AG04450 (cell line): ENCODE measurements at regions not wholly inside any gene's neighbourhood (a gene's known extent, or its start where the extent isn't known, plus 50 kb on each side); places are given as distances from the start of the nearest gene placed in this dataset.
"Not testable (repeated sequence)": the region's sequence is repeated elsewhere in the genome, so short reads cannot be mapped to it uniquely, and the experiment has no call there.

Experiments
- CTCF ChIA-PET: fragments of 300-600, 350-600 bp; formaldehyde crosslinking; extraction: SDS; loops from one replicate; lab custom pipeline; 2022; ENCODE audit warnings: antibody characterized with exemption, inconsistent platforms; lab: Charles Lee
- POLR2A ChIA-PET: fragments of 350-600 bp; formaldehyde crosslinking; extraction: SDS; loops from one replicate; lab custom pipeline; 2021; ENCODE audit warnings: antibody characterized with exemption, inconsistent platforms; lab: Yijun Ruan, JAX
- DNase-seq: peaks from one replicate; pipeline ENCODE4 v3.0.0-alpha.2; 2011; ENCODE audit warnings: low read depth, low spot score
- H3K27ac ChIP-seq: one replicate; pipeline ENCODE4 v1.5.1; 2012; ENCODE audit warnings: low read depth, low read length, control low read depth
- H3K27me3 ChIP-seq: one replicate; pipeline ENCODE4 v1.6.0; 2012; ENCODE audit warnings: low read length; ENCODE audit not compliant: control insufficient read depth, insufficient read depth
- H3K4me3 ChIP-seq: 2 replicates; pipeline ENCODE4 v1.5.1; 2011; ENCODE audit warnings: mild to moderate bottlenecking, low read depth, low read length, control low read depth
- H3K9me3 ChIP-seq: 2 replicates; pipeline ENCODE4 v1.5.1; 2012; ENCODE audit warnings: low read length; ENCODE audit not compliant: control insufficient read depth, insufficient read depth
- TF ChIP-seq, protein P1 (sequence below): IDR thresholded peaks from 2 replicates; pipeline ENCODE4 v1.5.1; 2011; ENCODE audit warnings: low read depth, low read length, control low read depth, inconsistent platforms

- ChIA-PET POLR2A (no interaction called here), CTCF (no interaction called here)
- Histone ChIP-seq H3K4me3 (no peak overlapping the region), H3K9me3 (peaks cover 2% of the 10 kb centered on the region; the same call in 1 of the 2 replicates), H3K27ac (no peak overlapping the region), H3K27me3 (no peaks in the 10 kb centered on the region)
- no peak for DNase-seq
- TF ChIP-seq, protein P1, sequence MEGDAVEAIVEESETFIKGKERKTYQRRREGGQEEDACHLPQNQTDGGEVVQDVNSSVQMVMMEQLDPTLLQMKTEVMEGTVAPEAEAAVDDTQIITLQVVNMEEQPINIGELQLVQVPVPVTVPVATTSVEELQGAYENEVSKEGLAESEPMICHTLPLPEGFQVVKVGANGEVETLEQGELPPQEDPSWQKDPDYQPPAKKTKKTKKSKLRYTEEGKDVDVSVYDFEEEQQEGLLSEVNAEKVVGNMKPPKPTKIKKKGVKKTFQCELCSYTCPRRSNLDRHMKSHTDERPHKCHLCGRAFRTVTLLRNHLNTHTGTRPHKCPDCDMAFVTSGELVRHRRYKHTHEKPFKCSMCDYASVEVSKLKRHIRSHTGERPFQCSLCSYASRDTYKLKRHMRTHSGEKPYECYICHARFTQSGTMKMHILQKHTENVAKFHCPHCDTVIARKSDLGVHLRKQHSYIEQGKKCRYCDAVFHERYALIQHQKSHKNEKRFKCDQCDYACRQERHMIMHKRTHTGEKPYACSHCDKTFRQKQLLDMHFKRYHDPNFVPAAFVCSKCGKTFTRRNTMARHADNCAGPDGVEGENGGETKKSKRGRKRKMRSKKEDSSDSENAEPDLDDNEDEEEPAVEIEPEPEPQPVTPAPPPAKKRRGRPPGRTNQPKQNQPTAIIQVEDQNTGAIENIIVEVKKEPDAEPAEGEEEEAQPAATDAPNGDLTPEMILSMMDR, result no peak
Measured at GRCh38 chr2:194054313-194054712, 1602.7 kb upstream of the SLC39A10 start.

- Histone ChIP-seq H3K27ac (no peak overlapping the region), H3K9me3 (peaks cover 7% of the 10 kb centered on the region), H3K27me3 (no peaks in the 10 kb centered on the region), H3K4me3 (no peak overlapping the region)
- no peak for DNase-seq
- TF ChIP-seq, protein P1, result no peak
- CTCF ChIA-PET, result no interaction called here
- POLR2A ChIA-PET, result no interaction called here
Measured at GRCh38 chr2:194044321-194044720, 1612.7 kb upstream of the SLC39A10 start.

GRCh38 chr2:194021130-194021529, 1635.9 kb upstream of the SLC39A10 start:
- DNase-seq, H3K4me3 ChIP-seq, POLR2A ChIA-PET, CTCF ChIA-PET, H3K27ac ChIP-seq, H3K27me3 ChIP-seq: not testable (repeated sequence)
- H3K9me3 ChIP-seq, result peaks cover 15% of the 10 kb centered on the region

- CTCF ChIA-PET, result no interaction called here
Measured at GRCh38 chr2:194020155-194020554, 1636.9 kb upstream of the SLC39A10 start.

DNA sequence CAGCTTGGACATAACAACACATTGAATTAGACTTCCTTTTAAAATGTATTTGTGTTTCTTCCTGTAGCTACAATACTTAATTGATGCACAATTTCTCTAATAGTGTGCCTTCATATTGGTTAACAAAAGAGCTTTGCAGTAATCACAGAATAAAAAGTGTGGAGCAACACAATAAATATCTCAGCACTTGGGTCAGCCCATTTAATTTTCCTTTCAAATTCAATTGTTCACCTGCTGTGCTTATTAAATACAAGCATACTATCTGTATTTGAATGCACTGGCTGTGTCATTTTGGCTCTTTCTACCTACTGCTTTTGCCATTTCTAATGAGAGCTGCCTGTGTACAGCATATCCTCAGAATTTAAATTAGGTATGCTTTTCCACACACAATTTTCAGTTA, 1641.3 kb upstream of the SLC39A10 start:
- peaks cover 13% of the 10 kb centered on the region for H3K9me3 ChIP-seq
- no peak for DNase-seq
- H3K27ac ChIP-seq, result no peak overlapping the region
- TF ChIP-seq, protein P1, result no peak
- no peaks in the 10 kb centered on the region for H3K27me3 ChIP-seq
- ChIA-PET POLR2A (no interaction called here), CTCF (no interaction called here)
- no peak overlapping the region for H3K4me3 ChIP-seq

More at GRCh38 chr2:194020155-194020554, 1636.9 kb upstream of the SLC39A10 start:
- POLR2A ChIA-PET, result no interaction called here
- no peak overlapping the region for H3K27ac ChIP-seq
- peaks cover 15% of the 10 kb centered on the region for H3K9me3 ChIP-seq
- no peak for DNase-seq
- H3K4me3 ChIP-seq, result no peak overlapping the region
- TF ChIP-seq, protein P1, result no peak
- H3K27me3 ChIP-seq, result no peaks in the 10 kb centered on the region

GRCh38 chr2:194014639-194015038, 1642.4 kb upstream of the SLC39A10 start:
- H3K27ac ChIP-seq, result no peak overlapping the region
- ChIA-PET POLR2A (no interaction called here), CTCF (no interaction called here)
- DNase-seq, result no peak
- no peak overlapping the region for H3K4me3 ChIP-seq
- peaks cover 3% of the 10 kb centered on the region for H3K9me3 ChIP-seq
- TF ChIP-seq, protein P1, result no peak
- H3K27me3 ChIP-seq, result no peaks in the 10 kb centered on the region
